Urinary bladder (tissue), 3 donors: ENCODE measurements at regions not wholly inside any gene's neighbourhood (a gene's known extent, or its start where the extent isn't known, plus 50 kb on each side); places are given as distances from the start of the nearest gene placed in this dataset.

Source experiments
- DNase-seq: peaks from one replicate; pipeline ENCODE4 v3.0.0-alpha.2; 2015; ENCODE audit errors: extremely low spot score
- H3K27ac ChIP-seq: one replicate; pipeline ENCODE4 v1.5.1; 2013; ENCODE audit warnings: low read depth, mild to moderate bottlenecking, moderate library complexity
- H3K36me3 ChIP-seq: one replicate; pipeline ENCODE4 v1.6.1; 2013; ENCODE audit warnings: mild to moderate bottlenecking, moderate library complexity; ENCODE audit not compliant: insufficient read depth
- H3K4me1 ChIP-seq: one replicate; pipeline ENCODE4 v1.6.1; 2013; ENCODE audit warnings: mild to moderate bottlenecking, moderate library complexity; ENCODE audit not compliant: insufficient read depth
- H3K4me3 ChIP-seq: one replicate; pipeline ENCODE4 v1.5.1; 2013; ENCODE audit warnings: low read depth, low read length
- WGBS: extraction: QIAGEN DNeasy Blood & Tissue Kit; methylation state at CpG from one replicate; pipeline ENCODE4 v1.1.7; 2013; 5-methylcytosine and 5-hydroxymethylcytosine counted together
- donor health status: healthy with polysubstance abuse.
- donor health status: healthy.

- no peak for DNase-seq
- no peaks in the 10 kb centered on the region for H3K36me3 ChIP-seq
- H3K4me1 ChIP-seq = no peaks in the 10 kb centered on the region
- no peak overlapping the region for H3K4me3 ChIP-seq
- 86% methylated on average over 3 of the region's 3 CpGs for WGBS
- no peak overlapping the region for H3K27ac ChIP-seq
Measured at GRCh38 chr3:3552761-3553160, 246.5 kb upstream of the LRRN1 start.

GRCh38 chr3:3551981-3552380 lies 247.2 kb upstream of the LRRN1 start:
- no peaks in the 10 kb centered on the region for H3K36me3 ChIP-seq
- no peak overlapping the region for H3K27ac ChIP-seq
- H3K4me1 ChIP-seq = no peaks in the 10 kb centered on the region
- no peak overlapping the region for H3K4me3 ChIP-seq
- no peak for DNase-seq

GRCh38 chr3:3545360-3545759 lies 253.9 kb upstream of the LRRN1 start:
- DNase-seq = no peak
- 77% methylated on average over 2 of the region's 2 CpGs for WGBS
- no peak overlapping the region for H3K4me3 ChIP-seq
- no peak overlapping the region for H3K27ac ChIP-seq
- H3K4me1 ChIP-seq = no peaks in the 10 kb centered on the region
- H3K36me3 ChIP-seq = no peaks in the 10 kb centered on the region

GRCh38 chr3:3538451-3538850 lies 260.8 kb upstream of the LRRN1 start:
- Histone ChIP-seq H3K36me3 (no peaks in the 10 kb centered on the region), H3K4me3 (no peak overlapping the region), H3K27ac (no peak overlapping the region), H3K4me1 (no peaks in the 10 kb centered on the region)
- DNase-seq = no peak
- WGBS = 95% methylated on average over 4 of the region's 4 CpGs

GRCh38 chr3:3532508-3532907 lies 266.7 kb upstream of the LRRN1 start:
- WGBS = 48% methylated on average over 1 of the region's 1 CpG
- Histone ChIP-seq H3K4me3 (no peak overlapping the region), H3K36me3 (no peaks in the 10 kb centered on the region), H3K27ac (no peak overlapping the region), H3K4me1 (no peaks in the 10 kb centered on the region)
- DNase-seq = no peak

- no peak for DNase-seq
- Histone ChIP-seq H3K36me3 (no peaks in the 10 kb centered on the region), H3K27ac (no peak overlapping the region), H3K4me3 (no peak overlapping the region), H3K4me1 (no peaks in the 10 kb centered on the region)
- 82% methylated on average over 4 of the region's 4 CpGs for WGBS
Measured at GRCh38 chr3:3531476-3531875, 267.8 kb upstream of the LRRN1 start.

DNA sequence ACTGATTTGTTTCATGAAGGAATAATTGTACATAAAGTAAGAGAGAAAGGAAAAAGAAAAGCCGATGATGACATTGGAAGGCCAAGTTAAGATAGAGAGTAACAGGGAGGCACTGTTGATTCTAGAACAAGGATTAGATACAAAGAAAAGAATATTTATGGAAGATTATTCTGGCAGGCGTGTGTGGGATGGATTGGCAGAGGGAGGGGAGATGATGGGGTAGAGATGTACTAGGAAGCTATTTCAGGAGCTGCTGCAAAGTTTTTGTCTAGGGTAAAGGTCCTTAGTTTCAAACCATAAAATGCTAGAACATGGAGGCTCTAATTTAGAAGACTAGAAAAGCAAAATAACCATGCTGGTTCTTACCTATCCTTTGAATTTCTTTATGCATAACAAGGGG lies 280.0 kb upstream of the LRRN1 start:
- DNase-seq = no peak
- H3K4me1 ChIP-seq = no peaks in the 10 kb centered on the region
- 83% methylated on average over 2 of the region's 2 CpGs for WGBS
- no peaks in the 10 kb centered on the region for H3K36me3 ChIP-seq
- H3K27ac ChIP-seq = no peak overlapping the region
- H3K4me3 ChIP-seq = no peak overlapping the region

GRCh38 chr3:3516996-3517395 lies 282.2 kb upstream of the LRRN1 start:
- 87% methylated on average over 4 of the region's 4 CpGs for WGBS
- Histone ChIP-seq H3K27ac (no peak overlapping the region), H3K36me3 (no peaks in the 10 kb centered on the region), H3K4me1 (no peaks in the 10 kb centered on the region), H3K4me3 (no peak overlapping the region)
- DNase-seq = no peak

- Histone ChIP-seq H3K4me1 (no peaks in the 10 kb centered on the region), H3K27ac (no peak overlapping the region), H3K36me3 (no peaks in the 10 kb centered on the region), H3K4me3 (no peak overlapping the region)
- DNase-seq = no peak
Measured at GRCh38 chr3:3516384-3516783, 282.8 kb upstream of the LRRN1 start.

DNA sequence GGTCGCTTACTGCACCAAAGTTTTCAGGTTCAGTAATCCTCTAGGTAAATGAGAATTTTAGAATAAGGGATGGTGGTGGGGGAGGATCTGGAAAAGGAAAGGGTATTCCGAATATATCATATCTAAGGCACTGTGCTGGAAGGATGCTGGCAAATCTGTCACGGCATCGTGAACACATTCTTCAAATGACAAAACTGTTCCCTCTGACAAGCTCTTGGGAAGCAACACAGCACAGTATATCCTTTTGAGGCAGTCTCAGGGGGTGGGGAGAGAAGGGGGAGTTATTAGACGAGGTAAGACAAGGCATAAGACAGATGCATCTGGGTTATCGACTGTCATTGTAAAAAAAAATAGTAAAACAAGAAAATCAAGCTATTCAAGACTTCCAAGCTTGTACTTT lies 289.6 kb upstream of the LRRN1 start:
- no peaks in the 10 kb centered on the region for H3K4me1 ChIP-seq
- 42% methylated on average over 6 of the region's 6 CpGs for WGBS
- no peak for DNase-seq
- no peaks in the 10 kb centered on the region for H3K36me3 ChIP-seq
- no peak overlapping the region for H3K4me3 ChIP-seq
- H3K27ac ChIP-seq = no peak overlapping the region

GRCh38 chr3:3504686-3505085 lies 294.5 kb upstream of the LRRN1 start:
- DNase-seq = no peak
- Histone ChIP-seq H3K4me3 (no peak overlapping the region), H3K4me1 (no peaks in the 10 kb centered on the region), H3K27ac (no peak overlapping the region), H3K36me3 (no peaks in the 10 kb centered on the region)
- 81% methylated on average over 1 of the region's 1 CpG for WGBS

- Histone ChIP-seq H3K4me3 (no peak overlapping the region), H3K4me1 (no peaks in the 10 kb centered on the region), H3K27ac (no peak overlapping the region), H3K36me3 (no peaks in the 10 kb centered on the region)
- DNase-seq = no peak
- WGBS = 44% methylated on average over 4 of the region's 4 CpGs
Measured at GRCh38 chr3:3503411-3503810, 295.8 kb upstream of the LRRN1 start.

DNA sequence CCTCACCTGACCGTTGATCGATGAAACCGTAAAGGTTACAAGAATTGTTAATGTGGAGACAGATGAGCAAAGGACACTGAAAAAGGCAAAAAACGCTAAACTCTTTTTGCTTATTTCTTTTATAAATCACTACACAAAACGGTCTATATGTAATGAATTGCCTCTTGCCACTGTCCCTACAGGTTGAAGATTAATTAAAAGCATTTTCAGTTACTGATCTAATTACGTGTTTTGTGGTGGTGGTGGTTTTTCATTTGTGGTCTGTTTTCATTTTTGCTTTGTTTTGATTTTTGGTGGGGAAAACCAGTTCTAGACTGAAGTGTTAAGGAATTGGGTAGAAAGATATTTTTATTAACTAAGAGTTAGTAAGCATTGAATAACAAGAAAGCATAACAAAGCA lies 299.2 kb upstream of the LRRN1 start:
- no peaks in the 10 kb centered on the region for H3K4me1 ChIP-seq
- 86% methylated on average over 6 of the region's 6 CpGs for WGBS
- no peak for DNase-seq
- H3K27ac ChIP-seq = no peak overlapping the region
- no peak overlapping the region for H3K4me3 ChIP-seq
- H3K36me3 ChIP-seq = no peaks in the 10 kb centered on the region

- no peaks in the 10 kb centered on the region for H3K4me1 ChIP-seq
- H3K27ac ChIP-seq = no peak overlapping the region
- 84% methylated on average over 1 of the region's 1 CpG for WGBS
- no peaks in the 10 kb centered on the region for H3K36me3 ChIP-seq
- DNase-seq = no peak
- no peak overlapping the region for H3K4me3 ChIP-seq
Measured at GRCh38 chr3:3499012-3499562, 300.1 kb upstream of the LRRN1 start.

GRCh38 chr3:3495611-3496010 lies 303.6 kb upstream of the LRRN1 start:
- Histone ChIP-seq H3K36me3 (no peaks in the 10 kb centered on the region), H3K4me3 (no peak overlapping the region), H3K4me1 (no peaks in the 10 kb centered on the region), H3K27ac (no peak overlapping the region)
- DNase-seq = no peak
